Adrenal gland (tissue), 5 donors: ENCODE measurements at regions not wholly inside any gene's neighbourhood (a gene's known extent, or its start where the extent isn't known, plus 50 kb on each side); places are given as distances from the start of the nearest gene placed in this dataset.

Experiments
- POLR2A ChIP-seq, 2 donors: fragments of 450-650 bp; IDR thresholded peaks; one replicate each; pipeline ENCODE4 v1.6.1; 2017; ENCODE audit warnings: antibody characterized with exemption in 2 of 2, mild to moderate bottlenecking in 2 of 2, moderate library complexity in 1 of 2
- TF ChIP-seq, protein P1 (sequence below), 6 experiments: fragments of 450-650 bp in 4 of 6; fragments of 200-600 bp in 2 of 6; sonication (generic) in 1 of 6; IDR thresholded peaks; 1 replicate in 5 of 6; 2 replicates in 1 of 6; pipeline versions ENCODE4 v1.5.1 to v1.8.0; 2016 to 2021; ENCODE audit warnings: antibody characterized with exemption in 6 of 6, mild to moderate bottlenecking in 2 of 6, moderate library complexity in 1 of 6
- donor health status: DM: no; HTN: no; CAD: no.

DNA sequence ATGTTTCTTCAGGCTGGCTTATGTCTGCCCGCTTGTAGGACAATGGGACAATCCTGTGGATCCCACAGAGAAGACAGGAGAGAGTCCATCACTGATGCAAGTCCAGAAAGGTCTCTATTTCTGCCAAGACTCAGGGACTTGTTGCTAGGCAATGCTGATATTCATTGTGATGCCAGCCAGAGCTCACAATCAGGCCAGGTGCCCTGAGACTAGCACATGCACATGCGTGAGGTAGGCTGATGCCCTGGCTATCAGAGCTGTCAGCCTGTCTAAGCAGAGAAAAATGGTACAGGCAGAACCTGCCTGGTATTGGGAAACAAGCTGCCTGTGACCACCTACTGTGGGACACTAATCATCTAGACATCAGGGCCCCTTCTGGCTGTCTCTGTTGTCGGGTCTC, 638.7 kb upstream of the TSPY4 start:
- no peak for TF ChIP-seq POLR2A (IDR thresholded peaks at IDR 0.05)
- TF ChIP-seq, protein P1, sequence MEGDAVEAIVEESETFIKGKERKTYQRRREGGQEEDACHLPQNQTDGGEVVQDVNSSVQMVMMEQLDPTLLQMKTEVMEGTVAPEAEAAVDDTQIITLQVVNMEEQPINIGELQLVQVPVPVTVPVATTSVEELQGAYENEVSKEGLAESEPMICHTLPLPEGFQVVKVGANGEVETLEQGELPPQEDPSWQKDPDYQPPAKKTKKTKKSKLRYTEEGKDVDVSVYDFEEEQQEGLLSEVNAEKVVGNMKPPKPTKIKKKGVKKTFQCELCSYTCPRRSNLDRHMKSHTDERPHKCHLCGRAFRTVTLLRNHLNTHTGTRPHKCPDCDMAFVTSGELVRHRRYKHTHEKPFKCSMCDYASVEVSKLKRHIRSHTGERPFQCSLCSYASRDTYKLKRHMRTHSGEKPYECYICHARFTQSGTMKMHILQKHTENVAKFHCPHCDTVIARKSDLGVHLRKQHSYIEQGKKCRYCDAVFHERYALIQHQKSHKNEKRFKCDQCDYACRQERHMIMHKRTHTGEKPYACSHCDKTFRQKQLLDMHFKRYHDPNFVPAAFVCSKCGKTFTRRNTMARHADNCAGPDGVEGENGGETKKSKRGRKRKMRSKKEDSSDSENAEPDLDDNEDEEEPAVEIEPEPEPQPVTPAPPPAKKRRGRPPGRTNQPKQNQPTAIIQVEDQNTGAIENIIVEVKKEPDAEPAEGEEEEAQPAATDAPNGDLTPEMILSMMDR (IDR thresholded peaks at IDR 0.05), result no peak
